ENCODE measurements at regions not wholly inside any gene's neighbourhood (a gene's known extent, or its start where the extent isn't known, plus 50 kb on each side); places are given as distances from the start of the nearest gene placed in this dataset.
"Not testable (repeated sequence)": the region's sequence is repeated elsewhere in the genome, so short reads cannot be mapped to it uniquely, and the experiment has no call there.

GRCh38 chrX:92283308-92283707, 504.1 kb downstream of the PCDH11X start:
- Mint-ChIP-seq H3K27ac (no peak overlapping the region), H3K4me1 (no peaks in the 10 kb centered on the region), H3K9me3 (peaks cover 0 to 2% (median under 1%) of the 10 kb centered on the region in 7 donors), H3K27me3 (ENCODE audit: low read depth in 3 of 3) (peaks cover 0 to 3% (median 0%) of the 10 kb centered on the region in 3 donors), H3K4me3 (no peak overlapping the region), H3K36me3 (no peaks in the 10 kb centered on the region)
- intact Hi-C loops (cut with micrococcal nuclease) = no loop called here
- Histone ChIP-seq H2AFZ (ENCODE audit: insufficient read depth, low read depth, low read length, poor library complexity, severe bottlenecking) (no peak overlapping the region), H3K9ac (ENCODE audit: insufficient read depth, low read length, poor library complexity, severe bottlenecking) (no peak overlapping the region), H3K36me3 (replicated peaks in 1 of 2; ENCODE audit: control insufficient read depth in 1 of 2, insufficient read depth in 2 of 2, low read length in 2 of 2) (no peaks in the 10 kb centered on the region), H3K27me3 (ENCODE audit: control insufficient read depth in 2 of 2, insufficient read depth in 2 of 2, low read length in 2 of 2) (no peaks in the 10 kb centered on the region), H3K4me2 (replicated peaks; ENCODE audit: extremely low read depth, low read length, poor library complexity, severe bottlenecking) (no peak overlapping the region), H3K4me1 (ENCODE audit: control insufficient read depth in 1 of 2, insufficient read depth in 2 of 2, low read length in 2 of 2) (no peaks in the 10 kb centered on the region), H4K20me1 (ENCODE audit: insufficient read depth, low read length) (no peaks in the 10 kb centered on the region), H3K9me3 (replicated peaks in 1 of 2; ENCODE audit: control insufficient read depth in 1 of 2, insufficient read depth in 1 of 2, low read length in 2 of 2) (no peaks in the 10 kb centered on the region), H3K79me2 (ENCODE audit: insufficient read depth, low read length) (no peaks in the 10 kb centered on the region), H3K27ac (ENCODE audit: low read depth in 1 of 2, low read length in 2 of 2) (no peak overlapping the region), H3K4me3 (replicated peaks in 1 of 3; ENCODE audit: low read depth in 2 of 3, low read length in 3 of 3) (no peak overlapping the region)
- no peak for DNase-seq
- TF ChIP-seq CTCF (IDR thresholded peaks at IDR 0.05) = no peak
- WGBS (ENCODE audit: insufficient coverage) = no CpG with 5 or more reads among the region's 3 CpGs

GRCh38 chrX:92298067-92298466, 518.9 kb downstream of the PCDH11X start:
- H3K4me2 ChIP-seq (replicated peaks; ENCODE audit: extremely low read depth, low read length, poor library complexity, severe bottlenecking); H3K4me1 ChIP-seq (ENCODE audit: control insufficient read depth in 1 of 2, insufficient read depth in 2 of 2, low read length in 2 of 2); H3K36me3 Mint-ChIP-seq; H3K27me3 Mint-ChIP-seq (ENCODE audit: low read depth in 3 of 3); H3K9me3 ChIP-seq (replicated peaks in 1 of 2; ENCODE audit: control insufficient read depth in 1 of 2, insufficient read depth in 1 of 2, low read length in 2 of 2); H3K4me3 ChIP-seq (replicated peaks in 1 of 3; ENCODE audit: low read depth in 2 of 3, low read length in 3 of 3); H3K27ac Mint-ChIP-seq; H3K27ac ChIP-seq (ENCODE audit: low read depth in 1 of 2, low read length in 2 of 2); H3K4me3 Mint-ChIP-seq; H4K20me1 ChIP-seq (ENCODE audit: insufficient read depth, low read length); DNase-seq; H3K36me3 ChIP-seq (replicated peaks in 1 of 2; ENCODE audit: control insufficient read depth in 1 of 2, insufficient read depth in 2 of 2, low read length in 2 of 2); H3K4me1 Mint-ChIP-seq; H2AFZ ChIP-seq (ENCODE audit: insufficient read depth, low read depth, low read length, poor library complexity, severe bottlenecking); H3K9ac ChIP-seq (ENCODE audit: insufficient read depth, low read length, poor library complexity, severe bottlenecking); intact Hi-C loops (cut with micrococcal nuclease); H3K27me3 ChIP-seq (ENCODE audit: control insufficient read depth in 2 of 2, insufficient read depth in 2 of 2, low read length in 2 of 2); H3K9me3 Mint-ChIP-seq; H3K79me2 ChIP-seq (ENCODE audit: insufficient read depth, low read length): not testable (repeated sequence)
- WGBS (ENCODE audit: insufficient coverage) = no CpG with 5 or more reads among the region's 3 CpGs

- H3K4me3 ChIP-seq (replicated peaks in 1 of 3; ENCODE audit: low read depth in 2 of 3, low read length in 3 of 3); DNase-seq; H3K27ac Mint-ChIP-seq; H3K9ac ChIP-seq (ENCODE audit: insufficient read depth, low read length, poor library complexity, severe bottlenecking); H3K4me1 Mint-ChIP-seq; H3K9me3 Mint-ChIP-seq; H2AFZ ChIP-seq (ENCODE audit: insufficient read depth, low read depth, low read length, poor library complexity, severe bottlenecking); H3K9me3 ChIP-seq (replicated peaks in 1 of 2; ENCODE audit: control insufficient read depth in 1 of 2, insufficient read depth in 1 of 2, low read length in 2 of 2); H3K4me3 Mint-ChIP-seq; H4K20me1 ChIP-seq (ENCODE audit: insufficient read depth, low read length); intact Hi-C loops (cut with micrococcal nuclease); H3K27me3 Mint-ChIP-seq (ENCODE audit: low read depth in 3 of 3); H3K4me2 ChIP-seq (replicated peaks; ENCODE audit: extremely low read depth, low read length, poor library complexity, severe bottlenecking); H3K27ac ChIP-seq (ENCODE audit: low read depth in 1 of 2, low read length in 2 of 2); H3K27me3 ChIP-seq (ENCODE audit: control insufficient read depth in 2 of 2, insufficient read depth in 2 of 2, low read length in 2 of 2); H3K36me3 Mint-ChIP-seq; H3K4me1 ChIP-seq (ENCODE audit: control insufficient read depth in 1 of 2, insufficient read depth in 2 of 2, low read length in 2 of 2); H3K79me2 ChIP-seq (ENCODE audit: insufficient read depth, low read length); H3K36me3 ChIP-seq (replicated peaks in 1 of 2; ENCODE audit: control insufficient read depth in 1 of 2, insufficient read depth in 2 of 2, low read length in 2 of 2): not testable (repeated sequence)
- WGBS (ENCODE audit: insufficient coverage) = no CpG with 5 or more reads among the region's 5 CpGs
Observed at GRCh38 chrX:92333194-92333593, 554.0 kb downstream of the PCDH11X start.

- H3K36me3 ChIP-seq (replicated peaks in 1 of 2; ENCODE audit: control insufficient read depth in 1 of 2, insufficient read depth in 2 of 2, low read length in 2 of 2); H3K36me3 Mint-ChIP-seq; H3K4me3 ChIP-seq (replicated peaks in 1 of 3; ENCODE audit: low read depth in 2 of 3, low read length in 3 of 3); H3K9me3 Mint-ChIP-seq; H3K9ac ChIP-seq (ENCODE audit: insufficient read depth, low read length, poor library complexity, severe bottlenecking); H3K9me3 ChIP-seq (replicated peaks in 1 of 2; ENCODE audit: control insufficient read depth in 1 of 2, insufficient read depth in 1 of 2, low read length in 2 of 2); H3K4me1 ChIP-seq (ENCODE audit: control insufficient read depth in 1 of 2, insufficient read depth in 2 of 2, low read length in 2 of 2); H3K27ac Mint-ChIP-seq; intact Hi-C loops (cut with micrococcal nuclease); DNase-seq; H3K27me3 Mint-ChIP-seq (ENCODE audit: low read depth in 3 of 3); H3K27ac ChIP-seq (ENCODE audit: low read depth in 1 of 2, low read length in 2 of 2); H4K20me1 ChIP-seq (ENCODE audit: insufficient read depth, low read length); H3K79me2 ChIP-seq (ENCODE audit: insufficient read depth, low read length); H2AFZ ChIP-seq (ENCODE audit: insufficient read depth, low read depth, low read length, poor library complexity, severe bottlenecking); H3K27me3 ChIP-seq (ENCODE audit: control insufficient read depth in 2 of 2, insufficient read depth in 2 of 2, low read length in 2 of 2); H3K4me2 ChIP-seq (replicated peaks; ENCODE audit: extremely low read depth, low read length, poor library complexity, severe bottlenecking); H3K4me1 Mint-ChIP-seq; H3K4me3 Mint-ChIP-seq: not testable (repeated sequence)
- no CpG with 5 or more reads among the region's 6 CpGs for WGBS (ENCODE audit: insufficient coverage)
Observed at GRCh38 chrX:92351065-92351464, 571.9 kb downstream of the PCDH11X start.

Data from CD14-positive monocyte (primary cell).